VCaP (cell line): ENCODE measurements at regions not wholly inside any gene's neighbourhood (a gene's known extent, or its start where the extent isn't known, plus 50 kb on each side); places are given as distances from the start of the nearest gene placed in this dataset.

Source experiments
- H3K27ac ChIP-seq: fragments of 450-650 bp; 2 replicates; pipeline ENCODE4 v1.5.1; 2017
- CTCF ChIP-seq: fragments of 450-650 bp; conservative IDR thresholded peaks from 2 replicates; pipeline ENCODE4 v1.5.1; 2017; ENCODE audit warnings: mild to moderate bottlenecking, moderate library complexity

GRCh38 chr2:16082276-16082675 is 141.9 kb downstream of the MYCN start:
- no peak overlapping the region for H3K27ac ChIP-seq
- TF ChIP-seq CTCF, result no peak

- no peak overlapping the region for H3K27ac ChIP-seq
- no peak for TF ChIP-seq CTCF
Measured at GRCh38 chr2:16081316-16082200, 141.2 kb downstream of the MYCN start.

- TF ChIP-seq CTCF, result no peak
- H3K27ac ChIP-seq, result no peak overlapping the region
Measured at GRCh38 chr2:16080516-16080915, 140.2 kb downstream of the MYCN start.

GRCh38 chr2:16080071-16080470 is 139.7 kb downstream of the MYCN start:
- TF ChIP-seq CTCF, result no peak
- no peak overlapping the region for H3K27ac ChIP-seq

GRCh38 chr2:16079637-16080036 is 139.3 kb downstream of the MYCN start:
- TF ChIP-seq CTCF, result no peak; the same call in 1 of the 2 replicates
- H3K27ac ChIP-seq, result no peak overlapping the region; the same call in 1 of the 2 replicates

GRCh38 chr2:16077601-16078000 is 137.3 kb downstream of the MYCN start:
- no peak for TF ChIP-seq CTCF
- H3K27ac ChIP-seq, result no peak overlapping the region

- H3K27ac ChIP-seq, result no peak overlapping the region
- no peak for TF ChIP-seq CTCF
Measured at GRCh38 chr2:16076911-16077310, 136.6 kb downstream of the MYCN start.
